ENCODE measurements at regions not wholly inside any gene's neighbourhood (a gene's known extent, or its start where the extent isn't known, plus 50 kb on each side); places are given as distances from the start of the nearest gene placed in this dataset.

DNA sequence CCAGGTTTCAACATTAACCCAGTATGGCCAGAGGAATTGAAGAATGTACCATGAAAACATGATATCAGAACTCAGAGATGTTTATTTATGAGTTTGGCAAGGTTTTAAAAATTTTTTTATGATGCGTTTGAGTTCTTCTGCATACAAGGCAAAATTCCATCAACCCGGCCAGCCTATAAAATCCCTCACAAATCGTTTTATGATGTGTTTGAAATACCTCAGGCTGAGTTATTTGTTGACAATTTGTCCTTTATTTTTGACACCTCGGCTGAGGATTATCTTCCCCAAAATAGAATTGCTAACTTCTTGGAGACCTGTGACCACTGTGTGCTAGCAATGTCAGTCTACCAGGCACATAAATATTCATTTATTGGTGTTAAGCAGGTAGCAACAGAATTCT, 91.9 kb upstream of the SLC24A3 start (continued):
- TF ChIP-seq, protein P1, sequence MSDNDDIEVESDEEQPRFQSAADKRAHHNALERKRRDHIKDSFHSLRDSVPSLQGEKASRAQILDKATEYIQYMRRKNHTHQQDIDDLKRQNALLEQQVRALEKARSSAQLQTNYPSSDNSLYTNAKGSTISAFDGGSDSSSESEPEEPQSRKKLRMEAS (IDR thresholded peaks at IDR 0.05): no peak
- TF ChIP-seq JUND (IDR thresholded peaks at IDR 0.05): no peak
- no peak for TF ChIP-seq TCF7L2 (IDR thresholded peaks at IDR 0.05; ENCODE audit: borderline replicate concordance, extremely low read depth, insufficient read depth, insufficient read length)
- TF ChIP-seq ELF1 (IDR thresholded peaks at IDR 0.05; ENCODE audit: borderline replicate concordance, low read depth): no peak
- no peak for TF ChIP-seq POLR2AphosphoS5 (IDR thresholded peaks at IDR 0.05; ENCODE audit: low read depth, low read length)

DNA sequence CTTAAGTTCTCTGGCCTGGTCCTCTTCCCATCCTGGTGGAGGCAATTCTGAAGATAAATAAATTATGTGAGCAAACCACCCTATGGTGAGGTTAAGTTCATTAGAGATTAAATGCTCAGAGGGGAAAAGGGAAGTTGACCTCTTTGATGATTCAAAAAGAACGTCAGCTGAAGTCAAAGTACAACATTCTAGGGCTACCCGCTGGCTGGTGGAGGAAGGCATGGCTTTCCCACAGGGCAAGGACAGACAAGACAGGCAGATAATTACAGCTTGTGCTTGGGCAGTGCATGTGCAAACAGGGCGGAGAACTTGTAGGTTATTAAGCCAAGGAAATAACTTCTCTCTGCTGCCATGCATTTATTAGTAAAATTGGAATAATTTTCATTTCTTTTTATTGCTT, 91.0 kb upstream of the SLC24A3 start:
- CTCF ChIA-PET: no interaction called here
- no peak overlapping the region for H3K4me3 ChIP-seq (replicated peaks in 1 of 2; ENCODE audit: low read depth in 1 of 2, low read length in 2 of 2)
- H4K20me1 ChIP-seq (ENCODE audit: insufficient read depth): no peaks in the 10 kb centered on the region
- H3K9me3 ChIP-seq (ENCODE audit: control insufficient read depth in 1 of 2, insufficient read depth in 1 of 2, low read depth in 1 of 2, low read length in 2 of 2): peaks cover 0 to 6% of the 10 kb centered on the region in 2 experiments; a peak in 1 of 4 replicates
- no peak overlapping the region for H3K27ac ChIP-seq (ENCODE audit: low read depth, low read length)
- H3K4me1 ChIP-seq (ENCODE audit: control insufficient read depth in 1 of 2, insufficient read depth in 2 of 2, low read length in 2 of 2): no peaks in the 10 kb centered on the region
- RAD21 ChIA-PET (ENCODE audit: low non-redundant PET in 1 of 2, low total read pairs in 2 of 2, uncharacterized antibody in 2 of 2, unreplicated experiment in 2 of 2): no interaction called here
- H2AFZ ChIP-seq (ENCODE audit: low read depth, low read length, poor library complexity, severe bottlenecking): no peak overlapping the region
- BruUV-seq (replicated peaks): no TSS peak
- H3K4me2 ChIP-seq (ENCODE audit: low read length): no peak overlapping the region
- POLR2A ChIA-PET: no interaction called here
- no peak overlapping the region for H3K9ac ChIP-seq (ENCODE audit: low read length)
- no peaks in the 10 kb centered on the region for H3K36me3 ChIP-seq (ENCODE audit: control insufficient read depth in 1 of 2, insufficient read depth in 2 of 2, low read length in 2 of 2)
- DNase-seq (ENCODE audit: low read depth, low spot score) (no peak), ATAC-seq (no peak)
- no peaks in the 10 kb centered on the region for H3K9me2 ChIP-seq (ENCODE audit: insufficient read depth)
- no peak for TF ChIP-seq EZH2 (IDR thresholded peaks at IDR 0.05)
- TF ChIP-seq, protein P2, sequence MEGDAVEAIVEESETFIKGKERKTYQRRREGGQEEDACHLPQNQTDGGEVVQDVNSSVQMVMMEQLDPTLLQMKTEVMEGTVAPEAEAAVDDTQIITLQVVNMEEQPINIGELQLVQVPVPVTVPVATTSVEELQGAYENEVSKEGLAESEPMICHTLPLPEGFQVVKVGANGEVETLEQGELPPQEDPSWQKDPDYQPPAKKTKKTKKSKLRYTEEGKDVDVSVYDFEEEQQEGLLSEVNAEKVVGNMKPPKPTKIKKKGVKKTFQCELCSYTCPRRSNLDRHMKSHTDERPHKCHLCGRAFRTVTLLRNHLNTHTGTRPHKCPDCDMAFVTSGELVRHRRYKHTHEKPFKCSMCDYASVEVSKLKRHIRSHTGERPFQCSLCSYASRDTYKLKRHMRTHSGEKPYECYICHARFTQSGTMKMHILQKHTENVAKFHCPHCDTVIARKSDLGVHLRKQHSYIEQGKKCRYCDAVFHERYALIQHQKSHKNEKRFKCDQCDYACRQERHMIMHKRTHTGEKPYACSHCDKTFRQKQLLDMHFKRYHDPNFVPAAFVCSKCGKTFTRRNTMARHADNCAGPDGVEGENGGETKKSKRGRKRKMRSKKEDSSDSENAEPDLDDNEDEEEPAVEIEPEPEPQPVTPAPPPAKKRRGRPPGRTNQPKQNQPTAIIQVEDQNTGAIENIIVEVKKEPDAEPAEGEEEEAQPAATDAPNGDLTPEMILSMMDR (IDR thresholded peaks at IDR 0.05 in 2 of 3, conservative IDR thresholded peaks at IDR 0.05 in 1 of 3; ENCODE audit: borderline replicate concordance in 1 of 3, insufficient read depth in 1 of 3, low read depth in 2 of 3, low read length in 2 of 3): no peak
- TF ChIP-seq, protein P3, sequence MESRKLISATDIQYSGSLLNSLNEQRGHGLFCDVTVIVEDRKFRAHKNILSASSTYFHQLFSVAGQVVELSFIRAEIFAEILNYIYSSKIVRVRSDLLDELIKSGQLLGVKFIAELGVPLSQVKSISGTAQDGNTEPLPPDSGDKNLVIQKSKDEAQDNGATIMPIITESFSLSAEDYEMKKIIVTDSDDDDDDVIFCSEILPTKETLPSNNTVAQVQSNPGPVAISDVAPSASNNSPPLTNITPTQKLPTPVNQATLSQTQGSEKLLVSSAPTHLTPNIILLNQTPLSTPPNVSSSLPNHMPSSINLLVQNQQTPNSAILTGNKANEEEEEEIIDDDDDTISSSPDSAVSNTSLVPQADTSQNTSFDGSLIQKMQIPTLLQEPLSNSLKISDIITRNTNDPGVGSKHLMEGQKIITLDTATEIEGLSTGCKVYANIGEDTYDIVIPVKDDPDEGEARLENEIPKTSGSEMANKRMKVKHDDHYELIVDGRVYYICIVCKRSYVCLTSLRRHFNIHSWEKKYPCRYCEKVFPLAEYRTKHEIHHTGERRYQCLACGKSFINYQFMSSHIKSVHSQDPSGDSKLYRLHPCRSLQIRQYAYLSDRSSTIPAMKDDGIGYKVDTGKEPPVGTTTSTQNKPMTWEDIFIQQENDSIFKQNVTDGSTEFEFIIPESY (IDR thresholded peaks at IDR 0.05; ENCODE audit: extremely low read depth, insufficient replicate concordance, low read length): no peak
- no peak for TF ChIP-seq ZNF274 (IDR thresholded peaks at IDR 0.05; ENCODE audit: low read depth, low read length)
- no peak for TF ChIP-seq TCF7L2 (IDR thresholded peaks at IDR 0.05; ENCODE audit: borderline replicate concordance, extremely low read depth, insufficient read depth, insufficient read length)
- TF ChIP-seq EGR1 (IDR thresholded peaks at IDR 0.05; ENCODE audit: low read depth): no peak
- TF ChIP-seq, protein P4, sequence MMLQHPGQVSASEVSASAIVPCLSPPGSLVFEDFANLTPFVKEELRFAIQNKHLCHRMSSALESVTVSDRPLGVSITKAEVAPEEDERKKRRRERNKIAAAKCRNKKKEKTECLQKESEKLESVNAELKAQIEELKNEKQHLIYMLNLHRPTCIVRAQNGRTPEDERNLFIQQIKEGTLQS (IDR thresholded peaks at IDR 0.05): no peak
- no peak for TF ChIP-seq ZFX (IDR thresholded peaks at IDR 0.05)
- no peak for TF ChIP-seq EZH2phosphoT487 (IDR thresholded peaks at IDR 0.05; ENCODE audit: borderline replicate concordance)
- TF ChIP-seq CEBPB (IDR thresholded peaks at IDR 0.05; ENCODE audit: low read depth): no peak
- TF ChIP-seq FOSL1 (IDR thresholded peaks at IDR 0.05; ENCODE audit: low read depth): no peak
- no peak for TF ChIP-seq JUND (IDR thresholded peaks at IDR 0.05)
- TF ChIP-seq YY1 (IDR thresholded peaks at IDR 0.05; ENCODE audit: extremely low read depth, insufficient replicate concordance, low read depth, low read length): no peak
- no peak for TF ChIP-seq POLR2AphosphoS5 (IDR thresholded peaks at IDR 0.05; ENCODE audit: low read depth, low read length)
- H3K79me2 ChIP-seq (ENCODE audit: insufficient read depth, low read length): no peaks in the 10 kb centered on the region
- intact Hi-C loops (cut with micrococcal nuclease): no loop called here
- H3K27me3 ChIP-seq (ENCODE audit: insufficient read depth, low read length): no peaks in the 10 kb centered on the region
